Ovary (tissue), 3 donors: ENCODE measurements at regions not wholly inside any gene's neighbourhood (a gene's known extent, or its start where the extent isn't known, plus 50 kb on each side); places are given as distances from the start of the nearest gene placed in this dataset.

Experiments used
- EP300 ChIP-seq: sonication (generic); formaldehyde crosslinking; IDR thresholded peaks from one replicate; pipeline ENCODE4 v1.6.1; 2017; ENCODE audit warnings: antibody characterized with exemption
- POLR2A ChIP-seq: fragments of 450-650 bp; IDR thresholded peaks from one replicate; pipeline ENCODE4 v1.6.1; 2017; ENCODE audit warnings: antibody characterized with exemption, mild to moderate bottlenecking, moderate library complexity
- TF ChIP-seq, protein P1 (sequence below), 3 donors: fragments of 450-650 bp in 2 of 3; fragments of 200-600 bp in 1 of 3; IDR thresholded peaks; one replicate each; pipeline versions ENCODE4 v1.5.1 to v1.8.0; 2016 to 2022; ENCODE audit warnings: antibody characterized with exemption in 3 of 3, mild to moderate bottlenecking in 1 of 3
- donor health status: DM: no; HTN: no; CAD: no.

GRCh38 chr12:98438656-98439230 lies 76.6 kb upstream of the TMPO start:
- TF ChIP-seq, protein P1, sequence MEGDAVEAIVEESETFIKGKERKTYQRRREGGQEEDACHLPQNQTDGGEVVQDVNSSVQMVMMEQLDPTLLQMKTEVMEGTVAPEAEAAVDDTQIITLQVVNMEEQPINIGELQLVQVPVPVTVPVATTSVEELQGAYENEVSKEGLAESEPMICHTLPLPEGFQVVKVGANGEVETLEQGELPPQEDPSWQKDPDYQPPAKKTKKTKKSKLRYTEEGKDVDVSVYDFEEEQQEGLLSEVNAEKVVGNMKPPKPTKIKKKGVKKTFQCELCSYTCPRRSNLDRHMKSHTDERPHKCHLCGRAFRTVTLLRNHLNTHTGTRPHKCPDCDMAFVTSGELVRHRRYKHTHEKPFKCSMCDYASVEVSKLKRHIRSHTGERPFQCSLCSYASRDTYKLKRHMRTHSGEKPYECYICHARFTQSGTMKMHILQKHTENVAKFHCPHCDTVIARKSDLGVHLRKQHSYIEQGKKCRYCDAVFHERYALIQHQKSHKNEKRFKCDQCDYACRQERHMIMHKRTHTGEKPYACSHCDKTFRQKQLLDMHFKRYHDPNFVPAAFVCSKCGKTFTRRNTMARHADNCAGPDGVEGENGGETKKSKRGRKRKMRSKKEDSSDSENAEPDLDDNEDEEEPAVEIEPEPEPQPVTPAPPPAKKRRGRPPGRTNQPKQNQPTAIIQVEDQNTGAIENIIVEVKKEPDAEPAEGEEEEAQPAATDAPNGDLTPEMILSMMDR (IDR thresholded peaks at IDR 0.05) = no peak
- TF ChIP-seq POLR2A (no peak), EP300 (no peak)
